HG03354 (cell line): ENCODE measurements at regions not wholly inside any gene's neighbourhood (a gene's known extent, or its start where the extent isn't known, plus 50 kb on each side); places are given as distances from the start of the nearest gene placed in this dataset.
A peak's percentile ranks its signal among the peaks of the same experiment; 100 is the strongest.
"Not testable (repeated sequence)": the region's sequence is repeated elsewhere in the genome, so short reads cannot be mapped to it uniquely, and the experiment has no call there.

ENCODE experiments used
- ATAC-seq: cut with Tn5 transposase; IDR thresholded peaks from one replicate; pipeline ENCODE4 v1.9.1; 2021; ENCODE audit warnings: mild to moderate bottlenecking; ENCODE audit not compliant: unreplicated experiment, poor library complexity, severe bottlenecking

- ATAC-seq = no peak
Measured at GRCh38 chrX:80929251-80929650, 119.6 kb upstream of the BRWD3 start.

GRCh38 chrX:80917919-80918318 lies 108.2 kb upstream of the BRWD3 start:
- no peak for ATAC-seq

GRCh38 chrX:80912351-80912750 lies 102.7 kb upstream of the BRWD3 start:
- not testable (repeated sequence) for ATAC-seq

GRCh38 chrX:80879916-80880315 lies 70.2 kb upstream of the BRWD3 start:
- ATAC-seq = no peak

- ATAC-seq = no peak
Measured at GRCh38 chrX:80879143-80879542, 69.5 kb upstream of the BRWD3 start.

- peak; percentile 66 for ATAC-seq
Measured at GRCh38 chrX:80876877-80877276, 67.2 kb upstream of the BRWD3 start.
